ENCODE measurements at regions not wholly inside any gene's neighbourhood (a gene's known extent, or its start where the extent isn't known, plus 50 kb on each side); places are given as distances from the start of the nearest gene placed in this dataset.

GRCh38 chr5:12934722-12935121, 1009.8 kb downstream of the DNAH5 start:
- TF ChIP-seq, protein P1, sequence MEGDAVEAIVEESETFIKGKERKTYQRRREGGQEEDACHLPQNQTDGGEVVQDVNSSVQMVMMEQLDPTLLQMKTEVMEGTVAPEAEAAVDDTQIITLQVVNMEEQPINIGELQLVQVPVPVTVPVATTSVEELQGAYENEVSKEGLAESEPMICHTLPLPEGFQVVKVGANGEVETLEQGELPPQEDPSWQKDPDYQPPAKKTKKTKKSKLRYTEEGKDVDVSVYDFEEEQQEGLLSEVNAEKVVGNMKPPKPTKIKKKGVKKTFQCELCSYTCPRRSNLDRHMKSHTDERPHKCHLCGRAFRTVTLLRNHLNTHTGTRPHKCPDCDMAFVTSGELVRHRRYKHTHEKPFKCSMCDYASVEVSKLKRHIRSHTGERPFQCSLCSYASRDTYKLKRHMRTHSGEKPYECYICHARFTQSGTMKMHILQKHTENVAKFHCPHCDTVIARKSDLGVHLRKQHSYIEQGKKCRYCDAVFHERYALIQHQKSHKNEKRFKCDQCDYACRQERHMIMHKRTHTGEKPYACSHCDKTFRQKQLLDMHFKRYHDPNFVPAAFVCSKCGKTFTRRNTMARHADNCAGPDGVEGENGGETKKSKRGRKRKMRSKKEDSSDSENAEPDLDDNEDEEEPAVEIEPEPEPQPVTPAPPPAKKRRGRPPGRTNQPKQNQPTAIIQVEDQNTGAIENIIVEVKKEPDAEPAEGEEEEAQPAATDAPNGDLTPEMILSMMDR (IDR thresholded peaks at IDR 0.05; ENCODE audit: insufficient read depth, low read length), result no peak
- no peak for TF ChIP-seq POLR2AphosphoS5 (IDR thresholded peaks at IDR 0.05; ENCODE audit: low read depth)
- TF ChIP-seq GABPA (IDR thresholded peaks at IDR 0.05; ENCODE audit: low read depth), result no peak
